ENCODE measurements at regions not wholly inside any gene's neighbourhood (a gene's known extent, or its start where the extent isn't known, plus 50 kb on each side); places are given as distances from the start of the nearest gene placed in this dataset.
"Not testable (repeated sequence)": the region's sequence is repeated elsewhere in the genome, so short reads cannot be mapped to it uniquely, and the experiment has no call there.

DNA sequence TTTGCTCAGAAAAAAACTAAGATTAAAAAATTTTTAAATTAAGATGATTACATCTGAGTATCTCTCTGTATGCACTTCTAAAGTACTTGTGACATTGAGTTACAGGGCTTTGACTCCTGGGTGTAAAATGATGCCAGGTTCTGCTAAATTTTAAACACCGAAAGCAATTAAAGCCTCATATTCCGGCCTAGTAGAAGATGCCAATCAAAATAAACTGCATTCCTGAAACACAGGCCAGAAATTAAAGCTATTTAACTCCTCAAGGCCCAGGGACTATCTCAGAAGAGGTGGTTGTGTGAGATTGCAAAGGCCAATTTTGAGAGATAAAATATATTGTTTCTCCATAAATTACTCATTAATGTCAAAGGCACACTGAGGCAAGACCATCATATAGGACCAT is 388.3 kb downstream of the KIF20B start:
- TF ChIP-seq FOXP2 (optimal IDR thresholded peaks at IDR 0.05; ENCODE audit: control extremely low read depth, extremely low read length, insufficient read depth) (no peak), POLR2AphosphoS5 (IDR thresholded peaks at IDR 0.05; ENCODE audit: borderline replicate concordance, low read depth, low read length) (no peak), EZH2 (IDR thresholded peaks at IDR 0.05) (no peak)
- no peak overlapping the region for H3K4me3 ChIP-seq
- H3K36me3 ChIP-seq (ENCODE audit: insufficient read depth, low read length): no peaks in the 10 kb centered on the region
- H3K9ac ChIP-seq (ENCODE audit: insufficient read length): no peak overlapping the region
- DNase-seq (ENCODE audit: low read depth, low spot score): no peak
- H3K27ac ChIP-seq: no peak overlapping the region
- H3K9me3 ChIP-seq (ENCODE audit: low read depth, low read length): no peaks in the 10 kb centered on the region

- no peak overlapping the region for H3K27ac ChIP-seq
- no peak overlapping the region for H3K9ac ChIP-seq (ENCODE audit: insufficient read length)
- no peak overlapping the region for H3K4me3 ChIP-seq
- TF ChIP-seq POLR2AphosphoS5 (IDR thresholded peaks at IDR 0.05; ENCODE audit: borderline replicate concordance, low read depth, low read length): no peak
- no peak for TF ChIP-seq FOXP2 (optimal IDR thresholded peaks at IDR 0.05; ENCODE audit: control extremely low read depth, extremely low read length, insufficient read depth)
- TF ChIP-seq EZH2 (IDR thresholded peaks at IDR 0.05): no peak
- no peaks in the 10 kb centered on the region for H3K9me3 ChIP-seq (ENCODE audit: low read depth, low read length)
- H3K36me3 ChIP-seq (ENCODE audit: insufficient read depth, low read length): no peaks in the 10 kb centered on the region
- DNase-seq (ENCODE audit: low read depth, low spot score): no peak
Measured at GRCh38 chr10:90096196-90096595, 394.8 kb downstream of the KIF20B start.

- H3K36me3 ChIP-seq (ENCODE audit: insufficient read depth, low read length); H3K27ac ChIP-seq; H3K9me3 ChIP-seq (ENCODE audit: low read depth, low read length); H3K4me3 ChIP-seq; DNase-seq (ENCODE audit: low read depth, low spot score); H3K9ac ChIP-seq (ENCODE audit: insufficient read length): not testable (repeated sequence)
Measured at GRCh38 chr10:90107581-90107980, 406.2 kb downstream of the KIF20B start.

GRCh38 chr10:90111671-90112070 is 410.3 kb downstream of the KIF20B start:
- Histone ChIP-seq H3K4me3 (no peak overlapping the region), H3K27ac (no peak overlapping the region), H3K36me3 (ENCODE audit: insufficient read depth, low read length) (no peaks in the 10 kb centered on the region), H3K9ac (ENCODE audit: insufficient read length) (no peak overlapping the region), H3K9me3 (ENCODE audit: low read depth, low read length) (no peaks in the 10 kb centered on the region)
- DNase-seq (ENCODE audit: low read depth, low spot score): no peak
- TF ChIP-seq POLR2AphosphoS5 (IDR thresholded peaks at IDR 0.05; ENCODE audit: borderline replicate concordance, low read depth, low read length) (no peak), EZH2 (IDR thresholded peaks at IDR 0.05) (no peak), FOXP2 (optimal IDR thresholded peaks at IDR 0.05; ENCODE audit: control extremely low read depth, extremely low read length, insufficient read depth) (no peak)

GRCh38 chr10:90112681-90113080 is 411.3 kb downstream of the KIF20B start:
- no peaks in the 10 kb centered on the region for H3K9me3 ChIP-seq (ENCODE audit: low read depth, low read length)
- TF ChIP-seq POLR2AphosphoS5 (IDR thresholded peaks at IDR 0.05; ENCODE audit: borderline replicate concordance, low read depth, low read length): no peak
- TF ChIP-seq EZH2 (IDR thresholded peaks at IDR 0.05): no peak
- TF ChIP-seq FOXP2 (optimal IDR thresholded peaks at IDR 0.05; ENCODE audit: control extremely low read depth, extremely low read length, insufficient read depth): no peak
- no peak for DNase-seq (ENCODE audit: low read depth, low spot score)

DNA sequence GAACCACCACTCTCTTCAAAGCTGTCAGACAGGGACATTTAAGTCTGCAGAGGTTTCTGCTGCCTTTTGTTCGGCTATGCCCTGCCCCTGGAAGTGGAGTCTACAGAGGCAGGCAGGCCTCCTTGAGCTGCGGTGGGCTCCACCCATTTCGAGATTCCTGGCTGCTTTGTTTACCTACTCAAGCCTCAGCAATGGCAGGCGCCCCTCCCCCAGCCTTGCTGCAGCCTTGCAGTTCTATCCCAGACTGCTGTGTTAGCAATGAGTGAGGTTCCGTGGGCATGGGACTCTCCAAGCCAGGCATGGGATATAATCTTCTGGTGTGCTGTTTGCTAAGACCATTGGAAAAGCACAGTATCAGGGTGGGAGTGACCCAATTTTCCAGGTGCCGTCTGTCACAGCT is 417.2 kb downstream of the KIF20B start:
- not testable (repeated sequence) for H3K4me3 ChIP-seq; H3K36me3 ChIP-seq (ENCODE audit: insufficient read depth, low read length); DNase-seq (ENCODE audit: low read depth, low spot score)

More at GRCh38 chr10:90112681-90113080, 411.3 kb downstream of the KIF20B start:
- no peak overlapping the region for H3K9ac ChIP-seq (ENCODE audit: insufficient read length)
- H3K4me3 ChIP-seq: no peak overlapping the region
- H3K36me3 ChIP-seq (ENCODE audit: insufficient read depth, low read length): no peaks in the 10 kb centered on the region
- H3K27ac ChIP-seq: no peak overlapping the region

GRCh38 chr10:90119631-90120280 is 418.4 kb downstream of the KIF20B start:
- H3K9ac ChIP-seq (ENCODE audit: insufficient read length); H3K4me3 ChIP-seq; H3K27ac ChIP-seq; DNase-seq (ENCODE audit: low read depth, low spot score); H3K9me3 ChIP-seq (ENCODE audit: low read depth, low read length); H3K36me3 ChIP-seq (ENCODE audit: insufficient read depth, low read length): not testable (repeated sequence)

More for the DNA sequence above, 417.2 kb downstream of the KIF20B start:
- H3K9ac ChIP-seq (ENCODE audit: insufficient read length); H3K9me3 ChIP-seq (ENCODE audit: low read depth, low read length); H3K27ac ChIP-seq: not testable (repeated sequence)

GRCh38 chr10:90125456-90126255 is 424.3 kb downstream of the KIF20B start:
- H3K4me3 ChIP-seq: no peak overlapping the region
- TF ChIP-seq POLR2AphosphoS5 (IDR thresholded peaks at IDR 0.05; ENCODE audit: borderline replicate concordance, low read depth, low read length) (no peak), FOXP2 (optimal IDR thresholded peaks at IDR 0.05; ENCODE audit: control extremely low read depth, extremely low read length, insufficient read depth) (no peak), EZH2 (IDR thresholded peaks at IDR 0.05) (no peak)
- no peak overlapping the region for H3K27ac ChIP-seq
- H3K9ac ChIP-seq (ENCODE audit: insufficient read length): no peak overlapping the region
- DNase-seq (ENCODE audit: low read depth, low spot score): no peak
- H3K36me3 ChIP-seq (ENCODE audit: insufficient read depth, low read length): no peaks in the 10 kb centered on the region
- no peaks in the 10 kb centered on the region for H3K9me3 ChIP-seq (ENCODE audit: low read depth, low read length)

- H3K9me3 ChIP-seq (ENCODE audit: low read depth, low read length): no peaks in the 10 kb centered on the region
- H3K27ac ChIP-seq: no peak overlapping the region
- DNase-seq (ENCODE audit: low read depth, low spot score): no peak
- H3K36me3 ChIP-seq (ENCODE audit: insufficient read depth, low read length): no peaks in the 10 kb centered on the region
- no peak for TF ChIP-seq POLR2AphosphoS5 (IDR thresholded peaks at IDR 0.05; ENCODE audit: borderline replicate concordance, low read depth, low read length)
- TF ChIP-seq FOXP2 (optimal IDR thresholded peaks at IDR 0.05; ENCODE audit: control extremely low read depth, extremely low read length, insufficient read depth): no peak
- TF ChIP-seq EZH2 (IDR thresholded peaks at IDR 0.05): no peak
- no peak overlapping the region for H3K9ac ChIP-seq (ENCODE audit: insufficient read length)
- no peak overlapping the region for H3K4me3 ChIP-seq
Measured at GRCh38 chr10:90126256-90126595, 424.8 kb downstream of the KIF20B start.
